ENCODE measurements at regions not wholly inside any gene's neighbourhood (a gene's known extent, or its start where the extent isn't known, plus 50 kb on each side); places are given as distances from the start of the nearest gene placed in this dataset.

DNA sequence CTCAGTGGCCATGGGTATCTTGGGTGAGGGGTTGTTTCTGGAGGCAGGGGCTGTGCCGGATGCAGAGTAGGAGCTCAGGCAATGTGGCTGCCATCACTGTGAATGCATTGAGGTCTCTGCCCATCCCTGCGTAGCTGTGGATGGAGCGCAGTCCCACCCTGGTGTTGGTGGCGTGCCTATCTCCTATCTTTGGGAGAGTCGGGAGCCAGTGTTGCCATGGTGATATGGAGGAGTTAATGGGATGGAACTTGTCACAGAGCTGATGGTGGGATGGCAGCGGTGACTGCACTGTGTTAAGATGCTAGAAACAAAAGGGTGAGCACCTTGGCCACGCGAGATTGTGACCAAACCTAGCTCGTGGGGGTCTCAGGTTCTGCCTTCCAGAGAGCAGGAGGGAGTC is 197.3 kb downstream of the MELK start:
- TF ChIP-seq CTCF (IDR thresholded peaks at IDR 0.05) (no peak), EP300 (IDR thresholded peaks at IDR 0.05) (no peak)

All from stomach (tissue), 4 donors.